Adipocyte (in vitro differentiated cells): ENCODE measurements at regions not wholly inside any gene's neighbourhood (a gene's known extent, or its start where the extent isn't known, plus 50 kb on each side); places are given as distances from the start of the nearest gene placed in this dataset.

Experiments used
- DNase-seq: peaks from one replicate; pipeline ENCODE4 v3.0.0-alpha.2; 2015; ENCODE audit warnings: low read depth
- H3K27me3 ChIP-seq: replicated peaks from 2 replicates; pipeline ENCODE4 v1.7.0; 2013; ENCODE audit warnings: mild to moderate bottlenecking, low read length, moderate library complexity; ENCODE audit not compliant: control insufficient read depth, insufficient read depth
- H3K36me3 ChIP-seq: 2 replicates; pipeline ENCODE4 v1.7.0; 2013; ENCODE audit warnings: low read length, mild to moderate bottlenecking, moderate library complexity; ENCODE audit not compliant: control insufficient read depth, insufficient read depth, severe bottlenecking
- H3K4me1 ChIP-seq: 2 replicates; pipeline ENCODE4 v1.7.0; 2013; ENCODE audit warnings: mild to moderate bottlenecking, low read length, moderate library complexity; ENCODE audit not compliant: control insufficient read depth, insufficient read depth
- H3K4me3 ChIP-seq: 2 replicates; pipeline ENCODE4 v1.7.0; 2013; ENCODE audit warnings: mild to moderate bottlenecking, low read length, moderate library complexity
- H3K9ac ChIP-seq: 2 replicates; pipeline ENCODE4 v1.7.0; 2013; ENCODE audit warnings: mild to moderate bottlenecking, low read length, moderate library complexity
- H3K9me3 ChIP-seq: 2 replicates; pipeline ENCODE4 v1.7.0; 2013; ENCODE audit warnings: mild to moderate bottlenecking, low read length, moderate library complexity; ENCODE audit not compliant: control insufficient read depth

DNA sequence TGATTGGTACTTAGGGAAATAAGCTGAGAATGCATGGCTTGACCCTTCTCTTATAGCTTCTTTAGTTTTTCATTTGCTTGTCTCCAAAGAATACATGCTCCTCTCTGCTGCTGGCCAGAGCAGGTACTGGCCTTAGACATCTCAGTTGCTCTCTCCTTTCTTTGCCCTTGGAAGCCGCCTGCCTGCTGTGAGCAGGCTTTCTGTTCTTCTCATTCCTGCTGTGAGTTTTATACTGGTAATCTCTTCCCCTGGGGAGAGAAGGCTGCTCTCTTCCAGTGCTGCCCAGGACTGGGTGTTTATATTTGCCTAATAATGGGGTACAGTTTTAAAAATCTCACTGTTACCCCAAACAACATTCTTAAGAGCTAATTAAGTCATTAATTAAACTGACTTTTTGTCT lies 323.5 kb upstream of the LRRC7 start:
- H3K4me1 ChIP-seq, result peaks cover 23% of the 10 kb centered on the region
- no peaks in the 10 kb centered on the region for H3K27me3 ChIP-seq
- H3K9me3 ChIP-seq, result no peaks in the 10 kb centered on the region
- DNase-seq, result no peak
- H3K9ac ChIP-seq, result no peak overlapping the region
- H3K4me3 ChIP-seq, result no peak overlapping the region
- no peaks in the 10 kb centered on the region for H3K36me3 ChIP-seq

DNA sequence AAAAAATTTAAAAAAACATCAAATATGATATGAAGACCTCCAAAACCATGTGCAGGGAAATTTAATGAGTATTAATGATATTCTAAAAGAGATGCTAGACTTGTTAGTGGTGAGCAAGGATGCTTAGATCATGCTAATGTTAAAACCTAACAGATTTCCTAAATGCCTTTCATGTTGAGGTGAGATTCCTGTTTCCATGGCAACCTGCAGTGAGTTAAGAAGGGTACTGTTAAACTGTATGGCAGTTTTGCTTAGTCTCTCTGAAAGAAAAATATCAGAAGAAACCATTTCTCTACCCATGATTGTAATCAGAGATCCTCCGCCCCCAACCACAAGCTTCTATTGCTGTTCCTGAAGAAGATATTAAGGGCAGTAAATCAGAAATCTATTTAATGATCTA lies 321.6 kb upstream of the LRRC7 start:
- H3K9ac ChIP-seq, result no peak overlapping the region
- DNase-seq, result no peak
- H3K4me3 ChIP-seq, result no peak overlapping the region
- no peaks in the 10 kb centered on the region for H3K36me3 ChIP-seq
- no peaks in the 10 kb centered on the region for H3K9me3 ChIP-seq
- H3K4me1 ChIP-seq, result peaks cover 19% of the 10 kb centered on the region
- no peaks in the 10 kb centered on the region for H3K27me3 ChIP-seq

DNA sequence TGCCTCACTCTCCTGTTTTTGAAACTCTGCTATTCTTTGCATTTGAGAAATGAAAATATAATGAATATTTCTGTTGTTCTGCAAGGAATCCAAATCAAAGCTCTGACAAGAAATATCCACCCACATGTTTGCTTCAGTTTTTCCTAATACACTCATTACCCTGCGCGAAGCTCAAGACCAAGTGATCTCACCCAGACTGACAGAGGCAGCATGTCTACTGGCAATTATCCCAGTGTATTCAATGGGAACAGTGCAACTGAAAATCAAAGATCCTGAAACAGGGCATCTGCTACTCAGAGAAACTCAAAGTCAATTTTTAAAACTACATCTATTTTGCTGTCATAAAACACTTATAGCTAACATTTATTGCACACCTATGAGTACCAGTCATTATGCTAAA lies 321.0 kb upstream of the LRRC7 start:
- no peaks in the 10 kb centered on the region for H3K27me3 ChIP-seq
- H3K4me3 ChIP-seq, result no peak overlapping the region
- no peaks in the 10 kb centered on the region for H3K36me3 ChIP-seq
- no peak overlapping the region for H3K9ac ChIP-seq
- no peak for DNase-seq
- H3K4me1 ChIP-seq, result peaks cover 19% of the 10 kb centered on the region
- no peaks in the 10 kb centered on the region for H3K9me3 ChIP-seq

DNA sequence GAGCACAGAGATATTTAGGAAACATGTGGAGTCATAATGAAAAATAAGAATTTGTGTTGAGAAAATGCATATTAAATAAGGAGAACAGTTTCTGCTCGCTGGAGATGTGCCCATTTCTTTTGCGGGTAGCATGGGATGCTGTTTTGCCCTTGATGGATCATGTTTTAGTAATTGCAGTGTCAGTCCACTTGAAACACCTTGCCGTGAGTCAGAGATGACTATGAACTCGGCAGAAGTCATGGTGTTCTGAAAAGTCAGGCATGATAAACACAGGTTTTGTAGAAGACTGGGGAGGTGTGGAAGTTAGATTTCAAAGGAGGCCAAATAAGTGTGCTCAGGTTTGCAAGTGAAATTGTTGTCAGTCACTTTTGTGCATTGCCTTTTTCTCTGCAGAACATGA lies 315.0 kb upstream of the LRRC7 start:
- H3K4me3 ChIP-seq, result no peak overlapping the region
- no peak for DNase-seq
- H3K9me3 ChIP-seq, result no peaks in the 10 kb centered on the region
- H3K36me3 ChIP-seq, result no peaks in the 10 kb centered on the region
- no peak overlapping the region for H3K9ac ChIP-seq
- H3K27me3 ChIP-seq, result no peaks in the 10 kb centered on the region
- no peaks in the 10 kb centered on the region for H3K4me1 ChIP-seq

DNA sequence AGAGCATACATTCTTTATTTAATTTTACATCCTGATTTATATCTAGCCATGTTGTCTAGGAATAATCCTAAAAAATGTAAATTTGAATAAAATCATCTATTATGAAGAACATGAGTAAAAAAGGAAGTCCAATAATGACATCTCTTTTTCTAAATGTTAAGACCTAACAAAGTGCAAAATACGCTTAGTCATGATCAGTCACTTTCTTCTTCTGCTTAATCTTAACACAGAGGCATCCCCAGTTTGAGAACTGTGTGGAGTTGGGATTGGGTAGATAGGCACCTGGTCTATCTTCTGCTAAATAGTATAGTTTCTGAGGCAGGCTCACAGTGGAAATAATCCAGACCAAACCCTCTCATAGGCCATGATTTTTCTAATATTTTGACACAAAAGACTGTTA lies 311.7 kb upstream of the LRRC7 start:
- H3K27me3 ChIP-seq, result no peaks in the 10 kb centered on the region
- no peaks in the 10 kb centered on the region for H3K9me3 ChIP-seq
- no peak overlapping the region for H3K9ac ChIP-seq
- no peaks in the 10 kb centered on the region for H3K4me1 ChIP-seq
- H3K36me3 ChIP-seq, result no peaks in the 10 kb centered on the region
- DNase-seq, result no peak
- H3K4me3 ChIP-seq, result no peak overlapping the region

DNA sequence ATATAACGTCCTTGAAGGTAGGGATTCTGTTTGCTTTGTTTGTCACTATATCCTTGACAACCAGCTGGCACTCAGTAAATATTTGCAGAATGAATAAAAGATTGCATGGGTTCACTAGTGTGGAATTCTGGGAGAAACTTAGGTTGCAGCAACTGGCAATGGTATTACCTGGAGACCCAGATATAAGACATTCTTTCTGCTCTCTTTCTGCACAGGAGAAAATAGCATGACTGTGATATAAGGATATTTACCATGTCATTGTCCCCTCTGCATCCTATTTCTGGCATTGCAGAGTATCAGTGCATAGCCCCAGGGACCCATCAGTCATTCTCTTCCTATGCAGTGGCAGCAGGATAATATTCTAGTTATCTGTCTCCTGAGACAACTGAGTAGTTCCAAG lies 308.9 kb upstream of the LRRC7 start:
- Histone ChIP-seq H3K9ac (no peak overlapping the region), H3K27me3 (peaks cover 6% of the 10 kb centered on the region), H3K36me3 (no peaks in the 10 kb centered on the region), H3K4me1 (peaks cover under 1% of the 10 kb centered on the region), H3K4me3 (no peak overlapping the region), H3K9me3 (no peaks in the 10 kb centered on the region)
- DNase-seq, result no peak

DNA sequence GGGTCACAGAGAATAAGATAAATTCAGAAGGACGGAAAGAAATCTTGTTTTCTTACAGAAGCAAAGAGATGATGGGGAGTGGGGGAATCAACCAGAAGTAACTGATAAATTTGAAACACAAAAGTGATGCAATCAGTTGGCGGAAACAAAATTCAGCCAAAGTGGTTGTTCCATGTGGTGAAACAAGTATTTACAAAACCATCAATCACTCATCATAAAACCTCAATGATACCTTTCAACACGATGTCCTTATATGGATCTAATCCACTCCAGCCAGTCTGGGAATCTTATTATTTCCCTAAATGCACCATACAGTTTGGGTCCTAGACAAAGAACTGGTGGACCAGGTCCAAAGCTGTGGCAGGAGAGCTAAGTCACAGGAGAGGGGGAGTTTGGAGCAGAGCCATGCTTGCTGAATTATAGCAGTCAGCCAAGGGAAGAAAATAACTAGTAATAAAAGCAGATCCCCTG lies 303.8 kb upstream of the LRRC7 start:
- H3K36me3 ChIP-seq, result no peaks in the 10 kb centered on the region
- DNase-seq, result no peak
- H3K4me1 ChIP-seq, result peaks cover 11% of the 10 kb centered on the region
- no peak overlapping the region for H3K4me3 ChIP-seq
- no peaks in the 10 kb centered on the region for H3K9me3 ChIP-seq
- H3K9ac ChIP-seq, result no peak overlapping the region
- peaks cover 11% of the 10 kb centered on the region for H3K27me3 ChIP-seq

DNA sequence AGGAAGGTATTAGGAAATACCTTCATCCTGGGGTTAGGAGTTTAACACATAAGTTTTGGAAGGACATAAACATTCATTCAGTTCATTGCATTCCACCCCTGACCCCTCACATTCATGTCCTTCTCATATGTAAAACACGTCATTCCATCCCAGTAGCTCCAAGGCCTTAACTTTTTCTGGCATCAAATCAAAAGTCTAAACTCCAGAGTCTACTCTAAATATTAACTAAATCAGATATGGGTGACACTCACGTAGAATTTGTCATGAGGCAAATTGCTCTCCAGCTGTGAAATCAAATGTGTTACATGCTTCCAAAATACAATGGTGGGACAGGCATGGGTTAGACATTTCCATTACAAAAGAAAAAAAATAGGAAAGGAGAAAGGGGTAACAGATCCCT lies 298.2 kb upstream of the LRRC7 start:
- H3K4me3 ChIP-seq, result no peak overlapping the region
- no peaks in the 10 kb centered on the region for H3K36me3 ChIP-seq
- no peak overlapping the region for H3K9ac ChIP-seq
- no peak for DNase-seq
- peaks cover 4% of the 10 kb centered on the region for H3K4me1 ChIP-seq
- peaks cover 7% of the 10 kb centered on the region for H3K9me3 ChIP-seq
- peaks cover 10% of the 10 kb centered on the region for H3K27me3 ChIP-seq

DNA sequence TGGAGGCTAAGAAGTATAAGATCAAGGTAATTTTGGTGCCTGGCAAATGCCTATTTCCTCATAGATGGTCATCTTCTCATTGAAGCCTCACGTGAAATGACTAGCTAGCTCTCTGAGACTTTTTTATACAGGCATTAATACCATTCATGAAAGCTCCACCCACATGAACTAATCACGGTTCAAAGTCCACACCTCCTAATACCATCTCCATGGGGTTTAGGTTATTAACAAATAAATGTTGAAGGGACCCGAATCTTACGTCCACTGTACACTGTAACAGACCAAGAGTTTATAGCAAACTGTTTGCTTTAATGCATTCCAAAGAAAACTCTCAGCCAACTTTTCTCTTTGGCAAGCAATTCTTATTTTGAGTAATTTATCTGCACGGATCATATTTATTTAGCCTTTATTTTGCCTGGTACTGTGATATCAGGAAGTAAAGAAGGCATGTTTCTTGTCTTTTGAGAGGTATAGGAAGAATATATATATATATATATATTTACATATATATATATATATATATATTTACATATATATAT lies 296.1 kb upstream of the LRRC7 start:
- no peak overlapping the region for H3K4me3 ChIP-seq
- H3K27me3 ChIP-seq, result peaks cover 4% of the 10 kb centered on the region
- DNase-seq, result no peak
- peaks cover 7% of the 10 kb centered on the region for H3K9me3 ChIP-seq
- no peaks in the 10 kb centered on the region for H3K4me1 ChIP-seq
- H3K36me3 ChIP-seq, result no peaks in the 10 kb centered on the region
- no peak overlapping the region for H3K9ac ChIP-seq

DNA sequence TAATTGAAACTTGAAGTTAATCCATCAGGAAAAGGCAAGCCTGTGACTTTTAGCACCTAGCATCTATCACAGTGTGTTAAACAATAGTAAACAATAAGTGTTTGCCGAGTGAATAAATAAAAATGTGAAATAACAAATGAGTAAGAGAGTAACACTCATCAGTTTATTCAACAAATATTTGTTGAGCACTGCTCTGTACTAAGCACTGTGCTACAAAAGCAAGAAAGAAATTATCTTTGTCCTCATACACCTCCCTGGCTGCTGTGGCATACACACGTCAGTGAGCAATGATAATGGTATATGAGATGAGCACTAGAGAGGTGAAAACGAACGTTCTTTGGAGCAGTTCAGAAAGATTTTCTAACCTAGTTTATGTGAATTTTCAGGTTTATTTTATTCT lies 295.0 kb upstream of the LRRC7 start:
- H3K9ac ChIP-seq, result no peak overlapping the region
- H3K27me3 ChIP-seq, result peaks cover 4% of the 10 kb centered on the region
- no peak overlapping the region for H3K4me3 ChIP-seq
- no peaks in the 10 kb centered on the region for H3K36me3 ChIP-seq
- H3K9me3 ChIP-seq, result peaks cover 7% of the 10 kb centered on the region
- H3K4me1 ChIP-seq, result no peaks in the 10 kb centered on the region
- DNase-seq, result no peak

DNA sequence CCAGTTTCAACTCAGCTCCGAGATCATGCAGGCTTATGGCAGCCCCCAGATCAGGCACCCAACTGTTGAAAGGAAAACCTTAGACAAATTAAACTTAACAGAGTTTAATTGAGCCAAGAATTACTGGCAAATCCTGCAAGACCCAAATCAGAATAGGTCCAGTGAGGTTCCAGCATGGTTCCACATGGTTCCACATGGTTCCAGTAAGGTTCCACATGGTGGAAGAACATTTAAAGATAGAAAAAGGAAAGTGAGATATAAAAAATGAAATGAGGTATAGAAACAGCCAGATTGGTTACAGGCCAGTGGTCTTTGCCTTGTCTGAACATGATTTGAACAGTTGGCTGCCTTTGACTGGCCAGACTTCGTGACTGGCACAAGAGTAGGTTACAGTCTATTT lies 288.8 kb upstream of the LRRC7 start:
- no peak overlapping the region for H3K4me3 ChIP-seq
- no peaks in the 10 kb centered on the region for H3K36me3 ChIP-seq
- H3K27me3 ChIP-seq, result no peaks in the 10 kb centered on the region
- no peaks in the 10 kb centered on the region for H3K4me1 ChIP-seq
- no peak for DNase-seq
- H3K9me3 ChIP-seq, result no peaks in the 10 kb centered on the region
- no peak overlapping the region for H3K9ac ChIP-seq

DNA sequence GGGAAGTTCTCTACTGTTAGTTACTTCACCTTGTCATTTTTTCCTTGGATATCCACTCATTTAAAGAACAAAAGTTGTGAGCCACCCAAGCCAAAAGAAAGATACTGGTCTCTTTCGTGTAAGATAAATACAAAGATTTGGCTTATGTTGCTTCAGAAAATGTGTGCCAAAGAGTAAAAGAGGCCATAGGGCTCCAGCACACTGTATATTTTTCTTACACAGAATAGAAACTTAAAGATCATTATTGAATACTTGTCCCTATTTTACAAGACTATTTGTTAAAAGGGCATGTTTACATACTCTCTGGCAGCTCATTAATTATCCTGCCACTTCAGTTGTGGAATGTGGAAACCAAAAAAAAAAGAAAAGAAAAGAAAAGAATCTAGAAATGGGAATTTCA lies 284.2 kb upstream of the LRRC7 start:
- DNase-seq, result no peak
- no peak overlapping the region for H3K4me3 ChIP-seq
- H3K27me3 ChIP-seq, result no peaks in the 10 kb centered on the region
- no peaks in the 10 kb centered on the region for H3K9me3 ChIP-seq
- no peaks in the 10 kb centered on the region for H3K4me1 ChIP-seq
- no peak overlapping the region for H3K9ac ChIP-seq
- H3K36me3 ChIP-seq, result no peaks in the 10 kb centered on the region
